Stimulated activated CD4-positive, alpha-beta T cell treated with anti-CD3 and anti-CD28 coated beads, Interleukin-2, amount 100 ng/mL, for 48 hours (primary cell): ENCODE measurements at regions not wholly inside any gene's neighbourhood (a gene's known extent, or its start where the extent isn't known, plus 50 kb on each side); places are given as distances from the start of the nearest gene placed in this dataset.

Experiments
- DNase-seq, 2 donors: peaks; one replicate each; pipeline ENCODE4 v3.0.0-alpha.2; 2020

DNA sequence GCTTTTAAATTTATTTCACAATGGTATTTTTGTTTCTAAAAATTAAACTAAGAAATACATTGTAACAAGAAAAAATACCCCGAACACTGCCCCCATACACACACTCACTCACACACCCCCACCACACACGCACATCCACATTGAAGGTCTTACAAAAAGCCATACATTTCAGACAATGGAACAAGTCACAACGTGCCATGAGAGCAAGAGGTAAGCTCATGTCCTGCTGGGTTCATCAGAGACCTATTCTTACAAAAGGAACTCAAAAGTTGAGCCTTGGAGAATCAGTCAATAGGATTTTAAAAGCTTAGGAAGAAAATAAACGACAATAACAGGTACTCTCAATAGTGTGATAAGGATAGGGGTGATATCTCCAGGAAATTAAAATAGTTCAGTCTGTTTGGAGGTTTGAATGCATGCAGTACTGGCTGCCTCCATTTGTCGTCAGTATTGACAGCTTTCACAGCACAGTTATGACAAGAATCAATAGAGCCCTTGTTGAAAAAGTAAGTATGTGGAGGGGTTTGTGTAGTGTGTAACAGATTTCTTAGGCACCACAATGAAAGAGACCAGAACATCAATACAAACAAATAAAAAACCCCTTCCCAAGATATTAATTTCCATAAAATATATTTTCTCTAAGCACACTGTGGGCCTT lies 1826.2 kb upstream of the CDH6 start:
- no peak for DNase-seq

DNA sequence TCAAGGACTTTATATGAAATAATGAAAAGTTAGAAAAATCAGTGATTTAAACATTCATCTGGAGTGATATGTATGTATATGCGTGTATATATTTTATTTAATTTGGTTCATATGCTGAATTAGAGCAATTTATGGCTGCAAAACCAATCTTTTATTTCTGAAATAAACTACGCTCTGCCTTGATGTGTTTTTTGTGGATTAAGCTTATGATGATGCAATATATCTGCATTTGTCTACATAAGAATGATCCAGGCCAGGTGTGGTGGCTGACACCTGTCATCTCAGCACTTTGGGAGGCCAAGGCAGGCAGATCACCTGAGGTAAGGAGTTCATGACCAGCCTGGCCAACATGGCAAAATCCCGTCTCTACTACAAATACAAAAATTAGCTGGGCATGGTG lies 1842.3 kb upstream of the CDH6 start:
- no peak for DNase-seq

DNA sequence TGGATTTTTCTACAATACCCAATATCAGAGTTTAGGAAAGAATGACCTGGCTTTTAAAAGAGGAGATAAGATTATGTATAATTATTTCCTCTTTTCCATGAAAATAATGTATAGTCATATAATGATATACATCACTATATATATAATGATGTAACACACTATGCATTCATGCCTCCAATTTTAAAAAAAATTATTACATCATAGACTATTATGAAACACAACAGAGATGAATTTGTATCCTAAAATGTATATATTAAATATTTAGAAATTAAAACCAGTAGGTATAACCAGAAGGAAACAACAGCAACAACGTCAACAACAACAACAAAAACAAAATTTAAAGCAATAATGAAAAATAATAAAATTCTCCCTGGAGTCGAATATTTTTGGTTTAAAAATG lies 1856.5 kb upstream of the CDH6 start:
- no peak for DNase-seq

DNA sequence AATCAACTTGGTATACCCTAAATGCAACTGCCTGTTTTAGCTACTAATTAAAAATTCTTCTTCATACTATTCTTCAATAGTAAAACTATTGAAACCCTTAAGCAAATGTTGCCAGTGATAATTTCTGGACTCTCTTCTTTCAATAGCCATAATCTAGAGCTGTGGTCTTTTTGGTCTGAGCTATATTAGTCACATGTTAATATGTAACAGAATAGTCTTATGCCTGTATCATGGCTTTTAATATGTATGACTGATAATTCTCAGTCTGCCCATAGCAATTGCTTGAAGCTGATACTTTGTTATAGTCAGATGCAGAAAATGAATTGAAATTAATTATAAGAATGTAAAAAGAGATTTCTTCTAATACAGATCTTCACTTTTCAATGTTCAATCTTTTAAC lies 1871.9 kb upstream of the CDH6 start:
- DNase-seq, result no peak

DNA sequence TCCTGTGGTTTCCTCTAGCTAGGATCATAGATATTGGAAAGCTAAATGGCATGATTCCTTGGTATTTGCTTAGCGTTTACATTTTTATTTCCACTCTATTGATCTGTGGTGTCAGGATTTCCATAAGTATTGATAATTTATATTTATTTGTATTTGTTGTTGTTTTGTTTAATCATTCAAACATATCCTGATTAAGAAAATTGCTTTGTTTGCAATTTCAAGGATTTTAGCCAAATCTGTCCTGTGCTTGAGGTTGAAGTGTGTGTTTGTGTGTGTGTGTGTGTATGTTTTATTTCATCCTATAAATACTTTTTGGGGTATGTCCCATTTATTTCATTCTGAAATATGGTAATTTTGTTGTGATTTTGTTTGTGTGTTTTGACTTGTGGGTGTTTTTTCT lies 1884.1 kb upstream of the CDH6 start:
- DNase-seq, result no peak

DNA sequence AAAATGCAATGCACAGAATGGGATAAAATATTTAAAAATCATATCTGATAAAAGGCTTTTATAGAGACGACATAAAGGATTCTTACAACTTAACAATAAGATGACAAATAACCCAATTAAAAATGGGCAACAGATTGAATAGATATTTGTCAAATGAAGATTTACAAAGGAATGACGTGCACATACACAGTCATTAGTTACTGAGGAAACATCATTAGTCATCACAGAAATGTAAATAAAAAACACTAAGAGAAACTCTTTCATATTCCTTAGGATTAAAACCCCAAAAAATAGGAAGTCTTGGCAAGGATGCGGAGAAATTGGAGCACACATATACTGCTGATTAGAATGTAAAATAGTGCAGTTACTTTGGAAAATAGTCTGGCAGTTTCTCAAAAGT lies 1886.0 kb upstream of the CDH6 start:
- DNase-seq, result no peak

DNA sequence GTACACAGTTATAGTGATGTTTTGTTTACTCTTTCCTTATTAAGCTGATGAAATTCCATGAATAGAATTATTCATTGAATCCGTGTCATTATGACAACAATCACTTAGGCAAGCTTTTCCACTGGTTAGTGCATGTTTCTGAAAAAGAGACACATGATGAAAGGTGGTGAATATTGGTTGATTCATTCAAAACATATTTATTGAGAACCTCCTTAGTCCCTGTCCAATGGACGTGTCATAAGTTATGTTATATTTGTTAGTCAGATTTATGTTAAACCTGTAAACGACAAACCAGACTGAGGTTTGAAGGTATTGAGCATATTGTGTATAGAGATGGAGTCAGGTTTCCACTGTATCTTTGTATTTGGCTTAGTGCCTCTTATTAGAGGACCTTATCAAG lies 1888.9 kb upstream of the CDH6 start:
- no peak for DNase-seq

DNA sequence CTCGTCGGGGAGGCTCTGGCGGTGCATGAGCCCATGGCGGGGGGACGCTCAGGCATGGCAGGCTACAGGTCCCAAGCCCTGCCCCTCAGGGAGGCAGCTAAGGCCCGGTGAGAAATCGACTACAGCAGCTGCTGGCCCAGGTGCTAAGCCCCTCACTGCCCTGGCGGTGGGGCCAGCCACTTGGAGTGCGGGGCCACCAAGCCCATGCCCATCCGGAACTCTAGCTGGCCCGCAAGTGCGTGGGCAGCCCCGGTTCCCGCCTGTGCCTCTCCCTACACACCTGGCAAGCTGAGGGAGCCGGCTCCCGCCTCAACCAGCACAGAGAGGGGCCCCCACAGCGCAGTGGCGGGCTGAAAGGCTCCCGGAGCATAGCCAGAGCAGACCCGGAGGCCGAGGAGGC lies 1896.9 kb upstream of the CDH6 start:
- DNase-seq, result no peak

DNA sequence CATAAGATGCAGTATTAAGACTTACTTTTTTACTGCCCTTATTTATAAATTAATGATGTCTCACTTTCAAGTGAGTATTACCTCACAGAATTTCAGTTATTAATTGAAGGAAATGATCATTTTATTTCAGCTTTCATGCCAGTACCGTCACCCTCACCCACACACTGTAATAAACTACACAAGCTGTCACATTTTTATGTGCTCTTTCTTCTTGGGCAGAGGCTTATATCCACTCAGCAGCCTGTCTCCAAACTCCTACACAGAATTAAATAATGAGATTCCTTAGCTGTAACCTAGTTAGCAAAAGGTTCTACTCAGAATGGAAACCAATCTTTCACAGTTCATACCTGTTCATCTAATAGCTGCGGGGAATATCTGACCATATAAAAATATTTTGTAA lies 1915.8 kb upstream of the CDH6 start:
- no peak for DNase-seq

DNA sequence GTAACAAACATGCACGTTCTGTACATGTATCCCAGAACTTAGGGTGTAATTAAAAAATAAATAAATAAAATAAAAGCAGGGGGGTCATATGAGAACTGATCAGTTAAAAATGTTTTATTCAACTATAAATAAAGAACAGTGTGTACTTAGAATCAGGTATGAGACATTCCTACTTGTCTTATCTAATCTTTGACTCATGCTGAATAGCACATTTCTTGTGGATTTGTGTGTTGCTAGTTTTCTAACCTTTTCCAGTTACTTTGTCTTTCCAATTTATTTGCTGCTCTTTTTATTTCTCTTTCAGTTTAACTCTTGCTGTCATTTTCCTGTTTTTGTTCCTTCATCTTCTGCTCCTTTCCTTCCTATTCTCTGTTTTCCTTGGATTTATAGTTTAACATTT lies 1917.1 kb upstream of the CDH6 start:
- no peak for DNase-seq

DNA sequence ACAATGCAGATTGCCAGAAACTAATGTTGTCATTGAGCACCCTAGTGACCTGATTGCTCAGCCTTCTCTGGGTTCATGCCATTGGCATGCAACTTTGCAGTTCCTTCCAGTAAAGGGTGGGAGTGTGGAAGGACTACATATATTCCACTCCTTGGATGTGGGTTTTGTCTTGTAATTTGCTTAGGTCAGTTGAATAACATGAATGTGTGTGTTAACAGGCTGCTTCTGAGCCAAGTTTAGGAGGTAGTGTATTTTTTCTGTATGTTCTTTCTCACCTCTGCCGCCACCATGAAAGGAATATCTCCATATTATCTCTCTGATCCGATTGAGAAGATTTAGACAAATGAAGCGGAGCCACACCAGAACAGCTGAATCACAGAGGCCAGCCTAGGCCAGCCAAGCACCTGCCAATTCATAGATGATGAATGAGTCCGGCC lies 1929.6 kb upstream of the CDH6 start:
- no peak for DNase-seq

DNA sequence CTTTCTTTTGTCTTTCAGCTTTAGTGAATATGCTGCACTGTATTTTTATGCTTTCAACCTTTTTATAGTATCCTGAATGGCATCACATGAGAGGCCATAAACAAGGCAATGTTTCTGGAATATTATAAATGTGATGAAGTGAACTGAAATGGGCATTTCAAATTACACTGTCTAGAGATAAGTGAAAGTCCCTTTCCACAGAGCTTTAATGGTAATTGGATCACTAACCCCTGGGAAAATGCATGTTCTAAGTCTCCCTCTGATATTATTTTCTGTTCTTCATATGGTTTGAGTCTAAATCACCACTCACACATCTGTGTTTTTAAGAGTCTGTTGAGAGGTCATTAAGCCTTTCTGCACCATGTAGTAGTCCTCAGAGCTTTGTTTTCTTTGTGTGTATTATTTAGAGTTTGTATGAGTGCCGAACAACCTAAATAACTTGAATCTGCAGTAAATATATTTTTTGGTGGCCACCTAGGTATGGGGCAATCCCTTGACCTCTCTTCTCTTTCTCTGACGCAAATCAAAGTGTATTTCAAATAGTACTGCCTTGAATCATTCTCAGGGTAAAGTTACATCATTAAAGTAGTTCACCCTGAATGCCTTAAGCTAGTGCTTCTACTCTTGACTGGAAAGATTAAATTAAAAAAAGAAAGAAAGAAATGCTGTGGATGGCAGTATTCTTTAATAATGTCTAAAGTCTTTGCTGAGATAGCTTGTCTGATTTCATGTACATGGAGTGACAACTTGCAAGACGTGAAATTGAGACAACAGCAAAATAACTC lies 1931.0 kb upstream of the CDH6 start:
- no peak for DNase-seq

DNA sequence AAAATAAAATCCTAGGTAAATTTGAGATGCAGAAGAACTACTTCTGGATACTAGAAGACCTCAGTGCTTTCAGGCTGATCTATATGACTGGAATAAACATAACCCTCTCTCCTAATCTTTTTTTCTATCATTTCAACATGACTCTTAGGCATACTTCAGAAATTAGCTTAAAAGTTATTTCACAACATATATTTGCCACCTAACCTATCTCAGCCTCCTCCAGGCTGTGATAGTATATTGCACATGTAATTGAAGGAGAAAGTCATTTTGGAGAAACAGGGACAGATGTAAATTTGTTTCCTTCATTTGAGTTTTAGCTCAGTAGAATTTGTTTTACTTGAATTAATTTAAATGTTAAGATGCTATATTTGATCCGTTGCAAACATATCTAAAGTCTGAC lies 1932.3 kb upstream of the CDH6 start:
- no peak for DNase-seq

DNA sequence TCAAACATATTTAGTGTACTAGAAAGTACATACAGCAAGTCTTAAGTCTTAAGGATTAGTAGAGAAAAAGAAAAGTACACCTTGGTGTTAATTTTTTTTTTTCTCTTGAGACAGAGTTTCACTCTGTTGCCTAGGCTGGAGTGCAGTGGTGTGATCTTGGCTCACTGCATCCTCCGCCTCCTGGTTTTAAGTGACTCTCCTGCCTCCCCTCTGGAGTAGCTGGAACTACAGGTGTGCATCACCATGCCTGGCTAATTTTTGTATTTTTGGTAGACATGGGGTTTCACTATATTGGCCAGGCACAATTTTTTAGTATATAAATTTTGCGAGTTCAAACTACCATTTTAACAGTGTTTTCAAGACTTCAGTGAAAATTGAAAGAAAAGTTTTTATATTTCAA lies 1941.1 kb upstream of the CDH6 start:
- no peak for DNase-seq

DNA sequence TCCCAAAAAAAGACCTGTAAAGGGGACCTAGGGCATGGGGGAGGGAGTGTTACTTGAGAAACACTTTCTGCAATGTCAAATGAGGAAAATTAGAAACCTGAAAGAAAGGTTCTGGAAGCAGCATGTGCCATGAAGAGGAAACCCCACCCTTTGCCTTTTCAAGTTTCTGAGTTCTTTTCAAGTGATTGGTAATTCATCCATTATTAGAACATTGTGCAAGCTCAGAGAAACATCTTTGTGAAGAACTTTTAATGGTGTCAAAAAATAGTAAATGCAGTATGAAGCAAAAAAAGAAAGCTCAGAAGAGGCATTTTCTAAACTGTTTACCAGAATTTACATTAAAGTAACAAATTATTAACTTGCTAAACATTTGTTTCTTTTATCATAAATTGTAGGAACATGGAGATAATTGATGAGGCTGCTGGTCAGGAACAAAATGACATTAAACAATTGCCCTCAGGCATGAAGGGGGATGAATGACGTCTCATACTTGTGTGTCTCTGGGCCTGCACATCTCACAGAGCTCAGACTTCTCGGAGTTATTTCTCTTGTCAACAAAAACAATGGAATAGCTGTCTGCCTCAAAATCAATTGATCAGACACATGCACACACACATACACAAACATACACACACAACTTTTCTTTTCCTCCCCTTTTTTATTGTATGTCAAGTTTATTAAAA lies 1946.0 kb upstream of the CDH6 start:
- DNase-seq, result no peak

DNA sequence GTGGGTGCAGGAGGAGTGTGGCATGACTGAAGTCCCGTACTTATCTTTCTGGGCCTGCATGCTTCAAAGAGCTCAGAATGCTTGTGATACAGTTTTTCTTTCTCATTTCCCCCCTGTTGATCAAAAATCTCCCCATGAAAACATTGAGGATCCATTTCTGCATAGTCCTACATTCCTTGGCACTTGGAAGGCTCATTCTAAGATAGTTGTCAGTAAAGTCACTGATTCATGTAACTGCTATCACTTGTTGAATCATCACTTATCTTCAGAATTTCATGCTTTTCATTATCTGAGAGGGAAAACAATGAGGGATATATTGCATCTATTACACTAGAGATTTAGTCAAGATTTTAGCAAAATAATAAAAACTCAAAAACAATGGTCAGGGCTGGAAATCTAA lies 1953.1 kb upstream of the CDH6 start:
- DNase-seq, result no peak

DNA sequence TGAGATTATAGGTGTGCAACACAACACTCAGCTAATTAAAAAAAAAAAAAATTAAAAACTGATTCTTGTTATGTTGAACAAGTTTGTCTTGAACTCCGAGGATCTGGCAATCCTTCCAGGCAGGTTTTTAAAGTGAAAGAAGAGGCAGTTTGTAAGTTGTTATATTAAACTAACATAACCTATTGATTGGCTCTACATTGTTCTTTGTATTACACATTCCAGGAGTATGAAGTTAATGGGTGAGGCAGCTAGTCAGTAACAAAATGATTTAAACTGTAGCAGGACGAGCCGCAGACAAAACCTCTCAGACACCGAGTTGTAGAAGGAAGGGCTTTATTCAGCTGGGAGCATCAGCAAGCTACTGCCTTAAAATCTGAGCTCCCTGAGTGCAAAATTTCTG lies 1953.9 kb upstream of the CDH6 start:
- no peak for DNase-seq

DNA sequence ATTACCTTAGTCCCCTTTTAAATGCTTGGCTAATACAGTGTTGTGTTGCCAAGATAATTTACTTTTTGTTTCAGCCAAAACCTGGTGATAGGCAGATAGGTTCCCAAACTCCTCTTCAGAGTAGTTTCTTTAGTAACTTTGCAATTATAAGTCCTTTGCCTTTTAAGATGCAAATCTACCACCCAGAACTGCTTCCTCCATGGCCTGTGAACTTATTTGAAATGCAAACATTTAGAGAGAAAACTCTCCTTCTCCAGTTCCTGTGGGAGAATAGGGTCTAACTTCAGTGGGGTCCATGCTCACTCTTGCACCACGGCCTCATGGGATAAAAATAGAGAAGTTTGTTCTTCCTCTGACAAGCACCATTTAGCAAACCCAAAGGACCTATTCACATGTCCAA lies 1955.4 kb upstream of the CDH6 start:
- DNase-seq, result no peak

DNA sequence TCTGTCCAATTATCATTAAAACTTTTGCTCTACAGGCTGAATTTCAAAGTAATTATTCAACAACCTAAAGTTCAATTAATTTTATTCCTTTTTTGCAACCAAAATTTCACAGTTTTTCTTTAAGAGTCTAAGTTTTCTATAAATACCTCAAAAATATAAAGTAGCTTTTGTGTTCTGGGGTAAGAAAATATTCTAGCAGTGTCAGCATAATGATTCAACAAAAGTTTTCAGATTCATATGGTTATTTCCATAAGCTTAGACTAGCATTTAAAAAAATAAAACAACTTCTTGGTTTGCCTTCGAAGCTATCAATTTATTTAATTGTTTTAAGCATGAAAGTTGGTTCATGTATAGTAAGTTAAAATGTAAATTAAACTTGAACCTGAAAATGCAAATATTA lies 1962.3 kb upstream of the CDH6 start:
- DNase-seq, result no peak

DNA sequence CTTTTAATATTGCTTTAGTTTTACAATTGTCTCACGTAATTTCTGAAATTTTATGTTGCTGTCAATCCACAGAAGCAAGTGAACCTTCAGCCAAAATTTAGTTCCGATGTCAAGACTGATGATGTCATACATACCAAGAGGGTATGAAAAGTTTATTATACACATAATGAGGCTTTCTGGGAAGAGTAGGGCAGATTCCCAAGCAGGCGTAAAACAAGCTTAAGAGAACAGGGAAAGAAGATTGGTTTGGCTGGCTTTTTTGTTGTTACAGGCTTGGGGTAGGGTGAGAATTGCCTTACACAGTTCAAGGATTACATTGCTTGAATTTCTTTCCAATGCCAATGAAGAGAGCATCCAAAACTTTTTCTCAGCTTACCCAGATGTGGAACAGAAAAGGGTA lies 1962.9 kb upstream of the CDH6 start:
- no peak for DNase-seq

DNA sequence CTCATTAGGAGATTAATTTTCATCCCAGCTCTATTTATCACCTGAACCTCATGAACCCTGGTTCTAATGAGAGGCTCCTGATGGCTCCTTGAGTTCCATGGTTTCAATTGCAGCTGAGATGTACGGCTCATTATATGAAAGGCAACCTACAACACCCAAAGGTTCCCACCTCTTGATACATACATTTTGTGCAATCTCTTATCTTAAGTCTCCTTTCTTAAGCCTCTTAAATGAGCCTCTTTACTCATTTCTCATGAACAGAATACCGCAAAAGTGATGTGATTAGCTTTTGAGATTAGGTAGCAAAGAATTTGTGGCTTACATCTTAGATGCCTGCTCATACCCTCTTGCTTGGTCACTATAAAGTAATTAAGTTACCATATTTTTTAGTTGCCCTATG lies 1964.0 kb upstream of the CDH6 start:
- DNase-seq, result no peak

DNA sequence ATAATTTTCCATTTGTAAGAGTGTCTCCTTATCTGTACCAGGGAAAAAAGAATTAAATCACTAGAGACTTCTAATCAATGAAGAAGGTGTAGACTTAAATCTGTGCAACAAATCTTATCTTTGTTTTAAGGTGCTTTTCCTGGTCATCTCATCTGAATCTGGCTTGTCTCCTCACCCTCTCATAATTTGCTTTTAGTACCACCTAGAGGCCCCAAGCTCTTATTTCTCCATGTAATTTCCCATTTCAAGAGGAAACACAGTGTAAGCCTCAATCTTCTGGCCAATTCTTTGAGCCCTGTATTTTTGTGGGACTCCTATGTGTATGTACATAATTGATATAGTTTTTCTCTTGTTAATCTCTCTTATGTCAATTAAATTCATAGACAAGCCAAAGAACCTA lies 1975.3 kb upstream of the CDH6 start:
- DNase-seq, result no peak

DNA sequence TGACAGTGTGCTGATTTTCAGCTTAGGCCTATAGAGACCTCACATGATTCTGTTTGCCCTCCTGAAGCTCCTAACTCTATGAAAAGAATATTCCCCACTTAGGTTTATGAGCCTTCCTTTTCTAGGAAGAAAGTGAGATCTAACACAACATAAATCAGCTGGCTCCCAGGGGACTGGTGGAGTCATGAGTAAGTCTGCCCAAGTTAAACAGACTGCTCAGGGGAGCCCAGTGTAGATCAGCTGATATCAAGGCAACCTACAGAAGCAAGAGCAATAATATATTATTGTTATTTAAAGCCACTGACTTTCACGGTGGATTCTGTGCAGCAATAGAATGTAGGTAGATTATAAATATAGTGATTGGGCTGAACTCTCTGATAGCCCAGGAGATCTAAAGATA lies 1978.6 kb upstream of the CDH6 start:
- DNase-seq, result no peak

DNA sequence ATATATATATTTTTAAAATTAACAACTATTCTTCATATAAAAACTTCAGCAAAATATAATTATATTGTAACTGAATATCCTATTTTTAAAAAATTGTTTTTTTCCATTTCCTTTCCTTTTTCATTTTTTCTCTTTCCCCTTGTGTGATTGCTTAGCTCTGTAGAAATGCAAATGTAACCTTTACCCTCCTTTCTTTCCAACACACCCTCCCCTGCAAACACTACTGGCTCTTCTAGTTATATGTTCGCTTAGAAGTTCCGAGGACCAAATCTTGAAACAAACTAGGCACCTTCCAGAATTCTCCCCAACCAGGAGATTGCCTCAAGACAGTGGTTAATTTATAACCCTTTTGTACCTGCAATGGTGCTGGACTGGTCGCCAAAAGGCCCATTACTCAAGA lies 1980.0 kb upstream of the CDH6 start:
- no peak for DNase-seq
